DOHH2 (cell line): ENCODE measurements at regions not wholly inside any gene's neighbourhood (a gene's known extent, or its start where the extent isn't known, plus 50 kb on each side); places are given as distances from the start of the nearest gene placed in this dataset.

ENCODE experiments used
- H3F3A ChIP-seq: fragments of 200-600 bp; sonication (generic), shearing (Covaris generic); 2 replicates; pipeline ENCODE4 v1.6.0; 2016; ENCODE audit warnings: antibody characterized with exemption, mild to moderate bottlenecking; ENCODE audit not compliant: control insufficient read depth, insufficient read depth
- H3K27ac ChIP-seq: fragments of 200-600 bp; sonication (generic); 2 replicates; pipeline ENCODE4 v1.5.1; 2014; ENCODE audit warnings: low read depth, mild to moderate bottlenecking, low read length, moderate library complexity
- H3K27me3 ChIP-seq: fragments of 200-600 bp; sonication (generic); 2 replicates; pipeline ENCODE4 v1.6.1; 2014; ENCODE audit warnings: mild to moderate bottlenecking, low read length, mixed read lengths; ENCODE audit not compliant: control insufficient read depth
- H3K36me3 ChIP-seq: fragments of 200-600 bp; sonication (generic); 2 replicates; pipeline ENCODE4 v1.6.1; 2014; ENCODE audit warnings: mild to moderate bottlenecking, low read length, moderate library complexity, mixed read lengths; ENCODE audit not compliant: control insufficient read depth
- H3K4me1 ChIP-seq: fragments of 200-600 bp; sonication (generic); 2 replicates; pipeline ENCODE4 v1.6.1; 2014; ENCODE audit warnings: mild to moderate bottlenecking, low read length, mixed read lengths; ENCODE audit not compliant: control insufficient read depth
- H3K4me2 ChIP-seq: fragments of 200-600 bp; sonication (generic); 2 replicates; pipeline ENCODE4 v1.6.0; 2014; ENCODE audit warnings: mild to moderate bottlenecking, low read length, moderate library complexity
- H3K4me3 ChIP-seq: fragments of 200-600 bp; sonication (generic); 2 replicates; pipeline ENCODE4 v1.5.1; 2014; ENCODE audit warnings: mild to moderate bottlenecking, low read length, mixed read lengths
- H3K79me2 ChIP-seq: fragments of 200-600 bp; sonication (generic); 2 replicates; pipeline ENCODE4 v1.6.1; 2014; ENCODE audit warnings: mild to moderate bottlenecking, low read length, mixed read lengths; ENCODE audit not compliant: control insufficient read depth
- H3K9me2 ChIP-seq: fragments of 200-600 bp; sonication (generic); replicated peaks from 2 replicates; pipeline ENCODE4 v1.6.1; 2014; ENCODE audit warnings: mild to moderate bottlenecking, low read length, mixed read lengths; ENCODE audit not compliant: control insufficient read depth
- H3K9me3 ChIP-seq: fragments of 200-600 bp; sonication (generic); 2 replicates; pipeline ENCODE4 v1.6.1; 2014; ENCODE audit warnings: antibody characterized with exemption, low read length, mixed read lengths; ENCODE audit not compliant: control insufficient read depth, insufficient read depth
- H4K20me1 ChIP-seq: fragments of 200-600 bp; sonication (generic); 2 replicates; pipeline ENCODE4 v1.6.0; 2014; ENCODE audit warnings: low read depth, mild to moderate bottlenecking, antibody characterized with exemption, low read length, moderate library complexity; ENCODE audit not compliant: control insufficient read depth, insufficient read depth
- EZH2phosphoT487 ChIP-seq: fragments of 200-600 bp; sonication (generic); IDR thresholded peaks from 2 replicates; pipeline ENCODE4 v1.6.1; 2017; ENCODE audit warnings: borderline replicate concordance, mild to moderate bottlenecking, antibody characterized with exemption, low read length, moderate library complexity, mixed read lengths
- TF ChIP-seq, protein P1 (sequence below): fragments of 200-600 bp; sonication (generic); IDR thresholded peaks from one replicate; pipeline ENCODE4 v1.5.1; 2014; ENCODE audit warnings: antibody characterized with exemption, mild to moderate bottlenecking, low read depth, low read length; ENCODE audit not compliant: poor library complexity, severe bottlenecking

DNA sequence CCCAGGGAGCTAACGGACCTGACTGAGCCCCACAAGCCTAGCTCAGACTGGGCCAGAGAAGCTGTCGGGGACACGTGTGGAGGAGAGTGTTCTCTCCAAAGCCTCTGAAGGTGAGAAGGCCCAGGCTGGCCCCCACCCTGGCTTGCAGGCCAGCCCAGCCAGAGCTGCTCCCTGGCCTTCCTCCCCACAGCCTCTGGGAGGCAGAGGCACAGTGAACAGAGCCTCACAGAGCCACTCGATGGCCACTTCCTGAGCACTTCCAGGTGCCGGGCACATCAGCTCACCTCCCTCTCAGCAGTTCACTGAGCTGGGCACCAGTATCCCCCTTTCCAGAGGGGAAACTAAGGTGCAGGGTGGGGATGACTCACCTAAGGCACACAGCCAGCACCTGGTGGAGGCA is 109.4 kb upstream of the LINGO1 start:
- Histone ChIP-seq H3K36me3 (no peaks in the 10 kb centered on the region), H3F3A (no peaks in the 10 kb centered on the region), H4K20me1 (no peaks in the 10 kb centered on the region), H3K27ac (no peak overlapping the region), H3K4me1 (no peaks in the 10 kb centered on the region), H3K9me3 (no peaks in the 10 kb centered on the region), H3K79me2 (no peaks in the 10 kb centered on the region), H3K27me3 (no peaks in the 10 kb centered on the region), H3K4me2 (no peak overlapping the region), H3K9me2 (no peaks in the 10 kb centered on the region), H3K4me3 (no peak overlapping the region)
- TF ChIP-seq EZH2phosphoT487, result no peak
- TF ChIP-seq, protein P1, sequence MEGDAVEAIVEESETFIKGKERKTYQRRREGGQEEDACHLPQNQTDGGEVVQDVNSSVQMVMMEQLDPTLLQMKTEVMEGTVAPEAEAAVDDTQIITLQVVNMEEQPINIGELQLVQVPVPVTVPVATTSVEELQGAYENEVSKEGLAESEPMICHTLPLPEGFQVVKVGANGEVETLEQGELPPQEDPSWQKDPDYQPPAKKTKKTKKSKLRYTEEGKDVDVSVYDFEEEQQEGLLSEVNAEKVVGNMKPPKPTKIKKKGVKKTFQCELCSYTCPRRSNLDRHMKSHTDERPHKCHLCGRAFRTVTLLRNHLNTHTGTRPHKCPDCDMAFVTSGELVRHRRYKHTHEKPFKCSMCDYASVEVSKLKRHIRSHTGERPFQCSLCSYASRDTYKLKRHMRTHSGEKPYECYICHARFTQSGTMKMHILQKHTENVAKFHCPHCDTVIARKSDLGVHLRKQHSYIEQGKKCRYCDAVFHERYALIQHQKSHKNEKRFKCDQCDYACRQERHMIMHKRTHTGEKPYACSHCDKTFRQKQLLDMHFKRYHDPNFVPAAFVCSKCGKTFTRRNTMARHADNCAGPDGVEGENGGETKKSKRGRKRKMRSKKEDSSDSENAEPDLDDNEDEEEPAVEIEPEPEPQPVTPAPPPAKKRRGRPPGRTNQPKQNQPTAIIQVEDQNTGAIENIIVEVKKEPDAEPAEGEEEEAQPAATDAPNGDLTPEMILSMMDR, result no peak

- no peaks in the 10 kb centered on the region for H3F3A ChIP-seq
- H3K4me2 ChIP-seq, result no peak overlapping the region
- no peaks in the 10 kb centered on the region for H3K36me3 ChIP-seq
- no peaks in the 10 kb centered on the region for H3K9me3 ChIP-seq
- no peak overlapping the region for H3K27ac ChIP-seq
- no peaks in the 10 kb centered on the region for H3K4me1 ChIP-seq
- TF ChIP-seq, protein P1, result no peak
- no peak for TF ChIP-seq EZH2phosphoT487
- H3K27me3 ChIP-seq, result no peaks in the 10 kb centered on the region
- no peaks in the 10 kb centered on the region for H3K79me2 ChIP-seq
- no peak overlapping the region for H3K4me3 ChIP-seq
- H4K20me1 ChIP-seq, result no peaks in the 10 kb centered on the region
- H3K9me2 ChIP-seq, result no peaks in the 10 kb centered on the region
Measured at GRCh38 chr15:77741106-77741505, 108.4 kb upstream of the LINGO1 start.

DNA sequence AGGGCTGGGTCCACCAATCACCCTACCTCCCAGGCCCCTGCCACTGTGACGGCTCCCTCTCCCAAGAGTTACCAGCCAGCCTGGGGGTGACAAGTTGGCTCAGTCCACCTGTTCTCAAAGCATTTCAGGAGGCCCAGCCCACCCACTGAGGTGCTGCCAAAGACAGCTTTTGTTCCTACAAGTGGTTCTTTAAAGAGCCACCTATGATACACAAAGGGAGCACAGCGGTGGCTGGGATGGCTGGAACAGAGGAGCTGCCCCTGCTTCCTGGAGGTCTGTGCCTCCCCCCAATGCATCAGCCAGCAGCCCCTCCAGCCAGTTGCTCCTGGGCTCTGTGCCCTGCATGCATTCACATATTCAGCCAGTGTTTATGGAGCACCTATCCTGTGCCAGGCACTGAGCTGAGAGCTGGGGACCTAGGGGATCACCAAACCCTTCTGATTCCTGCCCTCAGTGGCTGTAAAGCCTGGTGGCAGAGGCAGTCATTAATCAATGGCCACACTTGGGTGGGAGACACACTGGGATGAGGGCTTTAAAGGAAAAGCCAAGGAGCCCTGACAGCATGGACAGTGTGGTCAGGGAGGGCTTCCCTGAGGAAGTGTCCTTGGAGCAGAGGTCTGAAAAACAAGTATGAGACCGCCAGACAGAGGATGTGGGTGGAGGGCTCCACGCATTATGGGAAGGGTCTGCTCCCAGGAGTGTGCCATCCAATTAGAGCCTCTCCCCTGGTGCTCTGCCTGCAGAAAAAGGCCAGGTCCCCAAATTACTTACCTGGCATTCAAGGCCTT is 107.1 kb upstream of the LINGO1 start:
- no peaks in the 10 kb centered on the region for H3K4me1 ChIP-seq
- no peak overlapping the region for H3K27ac ChIP-seq
- no peaks in the 10 kb centered on the region for H3K9me3 ChIP-seq
- TF ChIP-seq EZH2phosphoT487, result no peak
- TF ChIP-seq, protein P1, result no peak
- no peak overlapping the region for H3K4me3 ChIP-seq
- H3K36me3 ChIP-seq, result no peaks in the 10 kb centered on the region
- no peaks in the 10 kb centered on the region for H3K27me3 ChIP-seq
- no peak overlapping the region for H3K4me2 ChIP-seq
- no peaks in the 10 kb centered on the region for H3K79me2 ChIP-seq
- no peaks in the 10 kb centered on the region for H3K9me2 ChIP-seq
- H3F3A ChIP-seq, result no peaks in the 10 kb centered on the region
- H4K20me1 ChIP-seq, result no peaks in the 10 kb centered on the region
